Bronchial epithelial cell (primary cell): ENCODE measurements at regions not wholly inside any gene's neighbourhood (a gene's known extent, or its start where the extent isn't known, plus 50 kb on each side); places are given as distances from the start of the nearest gene placed in this dataset.

ENCODE experiments used
- DNase-seq: peaks from one replicate; pipeline ENCODE4 v3.0.0-alpha.2; 2010; ENCODE audit warnings: low read depth
- FAIRE-seq: peaks from 2 replicates; lab custom pipeline; 2011; peaks lifted over from hg19 to GRCh38; lab: Jason Lieb, UNC
- H3K27me3 ChIP-seq: 2 replicates; pipeline ENCODE4 v1.5.1; 2011; ENCODE audit warnings: low read length; ENCODE audit not compliant: control insufficient read depth, insufficient read depth
- H3K36me3 ChIP-seq: 2 replicates; pipeline ENCODE4 v1.5.1; 2011; ENCODE audit warnings: low read length; ENCODE audit not compliant: control insufficient read depth, insufficient read depth
- H3K4me3 ChIP-seq: 2 replicates; pipeline ENCODE4 v1.5.1; 2011; ENCODE audit warnings: mild to moderate bottlenecking, low read depth, low read length, control low read depth
- TF ChIP-seq, protein P1 (sequence below): IDR thresholded peaks from 2 replicates; pipeline ENCODE4 v1.5.1; 2011; ENCODE audit warnings: mild to moderate bottlenecking, moderate library complexity, low read length, control low read depth, inconsistent platforms; ENCODE audit not compliant: insufficient read depth, severe bottlenecking

DNA sequence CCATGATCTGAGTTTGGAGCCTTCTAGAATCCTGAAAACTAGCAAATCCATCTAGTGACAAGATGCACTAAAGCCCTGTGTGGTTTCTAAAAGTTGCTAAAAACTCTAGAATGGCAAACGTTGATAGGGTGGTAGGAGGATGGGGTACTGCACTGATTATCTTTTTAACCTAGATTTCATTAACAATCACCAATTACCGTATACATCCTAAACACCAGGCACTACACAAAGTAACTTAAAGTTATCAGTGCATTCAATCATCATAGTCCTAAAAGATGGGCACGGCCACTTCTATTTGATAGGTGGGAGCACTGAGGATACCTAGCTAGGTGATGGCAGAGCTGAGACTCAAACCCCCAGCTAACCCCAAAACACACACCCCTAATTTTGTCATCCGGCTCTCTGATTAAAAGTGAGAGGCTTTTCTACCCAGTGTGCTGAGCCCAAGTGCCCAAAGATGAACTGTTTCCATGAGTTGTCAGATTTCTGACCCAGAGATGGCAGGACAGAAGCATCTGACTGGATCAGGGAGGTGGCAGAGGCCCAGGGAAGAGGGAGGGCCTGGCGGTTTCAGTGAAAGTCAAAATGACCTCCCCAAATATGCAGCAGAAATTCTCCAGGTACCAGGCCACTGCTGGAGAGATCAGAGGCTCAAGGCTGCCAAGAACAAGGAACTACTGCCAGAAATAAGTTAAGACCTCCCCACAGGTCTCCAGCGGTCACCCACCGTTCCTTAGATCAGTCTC lies 396.8 kb downstream of the SOX9 start:
- no peak for DNase-seq
- Histone ChIP-seq H3K36me3 (no peaks in the 10 kb centered on the region), H3K27me3 (no peaks in the 10 kb centered on the region), H3K4me3 (no peak overlapping the region)
- no peak for FAIRE-seq
- TF ChIP-seq, protein P1, sequence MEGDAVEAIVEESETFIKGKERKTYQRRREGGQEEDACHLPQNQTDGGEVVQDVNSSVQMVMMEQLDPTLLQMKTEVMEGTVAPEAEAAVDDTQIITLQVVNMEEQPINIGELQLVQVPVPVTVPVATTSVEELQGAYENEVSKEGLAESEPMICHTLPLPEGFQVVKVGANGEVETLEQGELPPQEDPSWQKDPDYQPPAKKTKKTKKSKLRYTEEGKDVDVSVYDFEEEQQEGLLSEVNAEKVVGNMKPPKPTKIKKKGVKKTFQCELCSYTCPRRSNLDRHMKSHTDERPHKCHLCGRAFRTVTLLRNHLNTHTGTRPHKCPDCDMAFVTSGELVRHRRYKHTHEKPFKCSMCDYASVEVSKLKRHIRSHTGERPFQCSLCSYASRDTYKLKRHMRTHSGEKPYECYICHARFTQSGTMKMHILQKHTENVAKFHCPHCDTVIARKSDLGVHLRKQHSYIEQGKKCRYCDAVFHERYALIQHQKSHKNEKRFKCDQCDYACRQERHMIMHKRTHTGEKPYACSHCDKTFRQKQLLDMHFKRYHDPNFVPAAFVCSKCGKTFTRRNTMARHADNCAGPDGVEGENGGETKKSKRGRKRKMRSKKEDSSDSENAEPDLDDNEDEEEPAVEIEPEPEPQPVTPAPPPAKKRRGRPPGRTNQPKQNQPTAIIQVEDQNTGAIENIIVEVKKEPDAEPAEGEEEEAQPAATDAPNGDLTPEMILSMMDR, result no peak

DNA sequence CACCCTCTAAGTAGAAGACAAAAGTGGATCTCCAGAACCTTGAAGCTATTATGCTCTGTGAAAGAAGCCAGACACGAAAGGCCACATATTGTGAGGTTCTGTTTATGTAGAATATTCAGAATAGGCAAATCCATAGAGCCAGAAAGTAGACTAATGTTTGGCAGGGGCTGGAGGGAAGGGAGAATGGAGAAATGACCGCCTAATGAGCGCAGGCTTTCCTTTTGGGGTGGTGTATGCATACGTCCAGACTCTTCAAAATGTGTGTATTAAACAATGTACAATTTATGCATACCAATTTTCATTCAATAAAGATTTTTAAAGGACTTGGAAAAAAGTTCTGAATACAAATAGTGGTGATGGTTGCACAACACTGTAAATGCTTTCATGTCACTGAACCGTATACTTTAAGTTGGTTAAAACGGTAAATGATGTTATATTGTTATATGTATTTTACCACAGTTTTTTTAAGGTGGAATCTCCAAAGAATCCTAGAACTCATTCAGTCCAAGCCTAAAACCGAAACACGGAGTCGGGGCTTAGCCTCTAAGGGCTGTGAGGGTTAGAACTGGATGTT lies 397.4 kb downstream of the SOX9 start:
- TF ChIP-seq, protein P1, result no peak
- Histone ChIP-seq H3K36me3 (no peaks in the 10 kb centered on the region), H3K4me3 (no peak overlapping the region), H3K27me3 (no peaks in the 10 kb centered on the region)
- DNase-seq (no peak), FAIRE-seq (no peak)

DNA sequence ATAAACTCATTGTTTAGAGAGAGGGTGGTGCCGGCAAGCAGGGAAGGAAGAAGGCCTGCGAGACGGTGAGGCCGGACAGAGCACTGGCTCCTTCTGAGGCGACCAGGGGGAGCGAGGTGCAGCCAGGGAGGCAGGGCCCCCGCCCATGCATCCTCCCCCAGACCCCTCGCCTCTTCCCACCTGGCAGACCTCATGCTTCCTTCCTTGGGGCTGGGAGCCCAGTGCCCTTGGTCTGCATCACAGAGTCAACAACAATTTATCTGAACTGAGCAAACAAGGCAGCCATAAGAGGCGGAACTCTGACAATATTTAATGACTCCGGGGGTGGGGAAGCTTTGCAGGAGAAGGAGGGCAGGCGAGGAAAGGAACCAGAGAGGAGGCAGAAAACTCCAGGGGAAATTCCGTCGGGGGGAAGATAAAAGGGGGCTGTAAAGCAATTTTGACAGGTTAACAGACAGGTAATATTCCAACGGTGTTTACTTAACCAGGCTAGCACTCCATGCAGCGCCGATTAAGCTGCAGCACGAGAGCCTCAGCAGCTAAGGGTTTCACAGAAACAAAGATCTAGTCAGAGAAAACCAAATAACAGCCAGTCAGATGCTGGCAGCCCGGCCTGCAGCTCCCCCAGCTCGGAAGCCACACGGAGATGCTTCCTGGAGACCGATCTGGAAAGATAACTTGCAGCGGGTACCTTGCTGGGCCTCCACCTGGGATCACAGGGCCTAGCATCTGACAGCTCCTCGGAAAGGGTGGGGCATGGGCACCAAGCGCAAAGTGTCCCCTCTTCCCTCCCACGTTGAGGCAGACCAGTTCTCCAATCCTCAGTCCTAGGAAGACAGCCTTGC lies 398.2 kb downstream of the SOX9 start:
- TF ChIP-seq, protein P1, result no peak
- FAIRE-seq, result no peak
- H3K4me3 ChIP-seq, result no peak overlapping the region
- no peaks in the 10 kb centered on the region for H3K27me3 ChIP-seq
- no peak for DNase-seq
- no peaks in the 10 kb centered on the region for H3K36me3 ChIP-seq

DNA sequence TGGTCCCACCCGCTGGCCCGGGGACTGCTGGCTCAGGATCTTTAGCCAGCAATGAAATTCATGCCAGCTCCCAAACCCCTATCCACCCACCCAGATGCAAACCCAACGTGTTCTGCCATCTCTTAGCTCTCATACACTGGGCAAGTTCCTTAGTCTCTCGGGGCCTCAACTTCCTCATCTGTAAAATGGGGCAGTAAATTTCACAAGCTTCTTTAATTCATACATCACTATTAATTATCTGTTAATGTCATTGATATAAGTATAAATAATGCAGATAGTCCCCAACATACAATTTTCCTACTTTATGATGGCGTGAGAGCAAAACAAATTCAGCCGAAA lies 398.7 kb downstream of the SOX9 start:
- TF ChIP-seq, protein P1, result no peak
- no peak overlapping the region for H3K4me3 ChIP-seq
- no peak for DNase-seq
- H3K36me3 ChIP-seq, result no peaks in the 10 kb centered on the region
- no peak for FAIRE-seq
- no peaks in the 10 kb centered on the region for H3K27me3 ChIP-seq

DNA sequence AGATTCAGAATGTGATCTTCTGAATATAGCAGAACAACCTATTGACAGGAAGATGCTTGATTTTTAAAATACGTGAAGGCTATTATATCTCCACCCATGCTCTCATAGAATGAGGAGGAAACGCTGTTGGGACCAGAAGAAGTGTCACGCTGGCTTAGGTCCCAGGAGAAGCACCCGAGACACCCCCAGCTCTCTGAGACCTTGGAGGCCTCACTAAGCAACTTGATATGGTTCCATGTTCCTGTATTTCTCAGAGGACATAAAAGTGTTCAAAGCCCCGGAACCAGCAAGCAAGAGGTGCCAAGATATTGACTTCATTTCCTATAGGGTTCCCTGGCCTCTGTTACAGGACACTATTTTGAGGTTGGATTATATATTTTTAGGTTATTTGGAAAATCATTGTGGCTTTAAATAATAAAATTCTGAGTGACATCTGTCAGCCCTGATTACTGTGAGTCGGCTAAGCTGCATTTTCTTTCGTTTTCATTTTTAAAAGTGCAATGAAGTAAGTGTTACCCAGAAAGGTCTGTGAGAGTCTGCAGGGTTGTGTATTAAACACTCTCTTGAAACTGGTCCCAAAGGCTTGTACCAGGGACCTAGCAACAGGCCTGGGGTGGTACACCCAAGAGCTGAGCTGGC lies 400.0 kb downstream of the SOX9 start:
- no peak overlapping the region for H3K4me3 ChIP-seq
- DNase-seq (no peak), FAIRE-seq (no peak)
- H3K36me3 ChIP-seq, result no peaks in the 10 kb centered on the region
- TF ChIP-seq, protein P1, result no peak
- H3K27me3 ChIP-seq, result no peaks in the 10 kb centered on the region
